H1 (cell line): ENCODE measurements at regions not wholly inside any gene's neighbourhood (a gene's known extent, or its start where the extent isn't known, plus 50 kb on each side); places are given as distances from the start of the nearest gene placed in this dataset.

Experiments
- ATF3 ChIP-seq: IDR thresholded peaks from 2 replicates; pipeline ENCODE4 v1.6.1; 2011; ENCODE audit warnings: low read depth, mild to moderate bottlenecking, low read length; ENCODE audit not compliant: insufficient read depth
- CEBPB ChIP-seq: IDR thresholded peaks from 2 replicates; pipeline ENCODE4 v1.6.1; 2012; ENCODE audit warnings: low read depth, low read length
- CTCF ChIP-seq, 3 experiments: IDR thresholded peaks; 1 replicate in 2 of 3; 2 replicates in 1 of 3; pipeline versions ENCODE4 v1.5.1 to v1.6.1; 2011; ENCODE audit warnings: low read length in 3 of 3, mild to moderate bottlenecking in 3 of 3, inconsistent platforms in 2 of 3, low read depth in 1 of 3, moderate library complexity in 1 of 3; ENCODE audit not compliant: insufficient read depth in 1 of 3; ENCODE audit errors: control extremely low read depth in 1 of 3
- EGR1 ChIP-seq: IDR thresholded peaks from 2 replicates; pipeline ENCODE4 v1.6.1; 2011; ENCODE audit warnings: low read depth, low read length, borderline replicate concordance
- EP300 ChIP-seq, 2 experiments: IDR thresholded peaks; 1 replicate in 1 of 2; 2 replicates in 1 of 2; pipeline ENCODE4 v1.6.1; 2011 to 2012; ENCODE audit warnings: low read depth in 2 of 2, low read length in 2 of 2, mild to moderate bottlenecking in 2 of 2, borderline replicate concordance in 1 of 2, inconsistent platforms in 1 of 2, moderate library complexity in 1 of 2
- JUN ChIP-seq: IDR thresholded peaks from 2 replicates; pipeline ENCODE4 v1.6.1; 2011; ENCODE audit warnings: low read depth, mild to moderate bottlenecking, improper control_type of control experiment, low read length
- MAX ChIP-seq: IDR thresholded peaks from 2 replicates; pipeline ENCODE4 v1.6.1; 2012; ENCODE audit warnings: inconsistent platforms
- PHF8 ChIP-seq: fragments of 200-600 bp; sonication (generic); conservative IDR thresholded peaks from 2 replicates; pipeline ENCODE4 v1.7.1; 2012; ENCODE audit warnings: low read depth, mild to moderate bottlenecking, inconsistent platforms, low read length, moderate library complexity
- POLR2A ChIP-seq, 2 experiments: IDR thresholded peaks; 1 replicate in 1 of 2; 2 replicates in 1 of 2; pipeline ENCODE4 v1.6.1; 2011; ENCODE audit warnings: low read depth in 2 of 2, low read length in 2 of 2, mild to moderate bottlenecking in 2 of 2; ENCODE audit errors: control extremely low read depth in 1 of 2
- POLR2AphosphoS5 ChIP-seq: IDR thresholded peaks from 2 replicates; pipeline ENCODE4 v1.6.1; 2011; ENCODE audit warnings: low read depth, low read length
- SP2 ChIP-seq: IDR thresholded peaks from 2 replicates; pipeline ENCODE4 v1.6.1; 2012; ENCODE audit warnings: mild to moderate bottlenecking, low read length, inconsistent platforms

- TF ChIP-seq POLR2A (IDR thresholded peaks at IDR 0.05; ENCODE audit: control extremely low read depth in 1 of 2, low read depth in 2 of 2, low read length in 2 of 2) (no peak), EP300 (IDR thresholded peaks at IDR 0.05; ENCODE audit: borderline replicate concordance in 1 of 2, low read depth in 2 of 2, low read length in 2 of 2) (no peak), MAX (no peak), CTCF (IDR thresholded peaks at IDR 0.05; ENCODE audit: control extremely low read depth in 1 of 3, insufficient read depth in 1 of 3, low read depth in 1 of 3, low read length in 3 of 3) (no peak), SP2 (no peak), CEBPB (no peak), EGR1 (no peak), POLR2AphosphoS5 (no peak), ATF3 (no peak), PHF8 (no peak), JUN (no peak)
These were observed 175.5 kb downstream of the CCDC59 start for GRCh38 chr12:82182601-82183190.
